Body of pancreas (tissue), 4 donors: ENCODE measurements at regions not wholly inside any gene's neighbourhood (a gene's known extent, or its start where the extent isn't known, plus 50 kb on each side); places are given as distances from the start of the nearest gene placed in this dataset. TPM values are rescaled to one million over a fixed set of nuclear protein-coding genes. Genes with fewer than 3 reads are reported as not detected.
A peak's percentile ranks its signal among the peaks of the same experiment; 100 is the strongest.
"Not testable (repeated sequence)": the region's sequence is repeated elsewhere in the genome, so short reads cannot be mapped to it uniquely, and the experiment has no call there.

ENCODE experiments used
- ATAC-seq: fragments of 150-250 bp; one replicate; pipeline ENCODE4 v1.9.1; 2016
- DNase-seq, 4 donors: peaks; one replicate each; pipeline ENCODE4 v3.0.0-alpha.2; 2019
- H3K27ac ChIP-seq, 4 donors: fragments of 200-600 bp; sonication (generic); 1 replicate in 3 of 4; 2 replicates in 1 of 4; pipeline versions ENCODE4 v1.5.1 to v1.6.1; 2016 to 2019; ENCODE audit warnings: mild to moderate bottlenecking in 1 of 4, mixed read lengths in 1 of 4, moderate library complexity in 1 of 4
- H3K27me3 ChIP-seq, 2 donors: fragments of 200-600 bp; sonication (generic); one replicate each; pipeline ENCODE4 v1.6.0; 2016; ENCODE audit warnings: mild to moderate bottlenecking in 1 of 2
- H3K36me3 ChIP-seq, 2 donors: fragments of 200-600 bp; sonication (generic); replicated peaks in 1 of 2; 2 replicates each; pipeline ENCODE4 v1.5.1; 2016; ENCODE audit warnings: low read depth in 2 of 2; ENCODE audit not compliant: insufficient read depth in 1 of 2
- H3K4me1 ChIP-seq: fragments of 200-600 bp; sonication (generic); one replicate; pipeline ENCODE4 v1.6.0; 2016
- H3K4me3 ChIP-seq, 2 donors: fragments of 200-600 bp; sonication (generic); 1 replicate in 1 of 2; 2 replicates in 1 of 2; pipeline ENCODE4 v1.5.1; 2016 to 2019
- H3K9me3 ChIP-seq, 3 donors: fragments of 200-600 bp; sonication (generic); 1 replicate in 2 of 3; 2 replicates in 1 of 3; pipeline ENCODE4 v1.5.1; 2016
- WGBS, 2 donors: methylation state at CpG; one replicate each; pipeline ENCODE4 v1.1.5; 2017; 5-methylcytosine and 5-hydroxymethylcytosine counted together
- intact Hi-C: fragments of 100-400 bp; cut with DNase I; formaldehyde crosslinking; loops from one replicate; pipeline ENCODE4 v1.15.1; 2023
- microRNA counts, 2 donors: library from miRNA; unstranded; fragments of <30 nt; microRNA quantifications; one replicate each; lab custom pipeline; 2017
- microRNA-seq, 2 donors: library from miRNA; unstranded; fragments of <30 nt; microRNA quantifications; one replicate each; pipeline ENCODE4, GENCODE V29; 2016; ENCODE audit warnings: borderline number of aligned reads in 2 of 2, borderline replicate concordance in 2 of 2
- small RNA-seq: library from RNA; depleted of rRNA; stranded (forward); fragments of <200 nt; gene quantifications from one replicate; pipeline ENCODE3, GENCODE V24; 2016

GRCh38 chr1:29183-29582, 422.3 kb downstream of the OR4F29 start:
- H3K27me3 ChIP-seq, DNase-seq, H3K4me1 ChIP-seq, intact Hi-C loops, H3K4me3 ChIP-seq, H3K36me3 ChIP-seq, ATAC-seq, H3K9me3 ChIP-seq, H3K27ac ChIP-seq: not testable (repeated sequence)
- WGBS, 2 donors, result no CpG with 5 or more reads among the region's 52 CpGs

- H3K27ac ChIP-seq, ATAC-seq, H3K9me3 ChIP-seq, H3K4me3 ChIP-seq, intact Hi-C loops, H3K27me3 ChIP-seq, H3K36me3 ChIP-seq, H3K4me1 ChIP-seq: not testable (repeated sequence)
- peak; percentile 2 to 17 (median 9) for DNase-seq
- 92 to 94% methylated on average over 5 to 10 of the region's 12 CpGs for WGBS, 2 donors
These were observed 434.2 kb downstream of the OR4F29 start for GRCh38 chr1:17298-17697.

- H3K36me3 ChIP-seq, H3K4me3 ChIP-seq, intact Hi-C loops, H3K4me1 ChIP-seq, H3K9me3 ChIP-seq, ATAC-seq, H3K27me3 ChIP-seq, H3K27ac ChIP-seq: not testable (repeated sequence)
- DNase-seq, result peak; percentile 2 to 11 (median 5)
- 88% methylated on average over 4 of the region's 6 CpGs; no CpG with 5 or more reads in 1 of the 2 donors for WGBS, 2 donors
These were observed 435.5 kb downstream of the OR4F29 start for GRCh38 chr1:16025-16424.

- H3K27me3 ChIP-seq, H3K27ac ChIP-seq, H3K4me1 ChIP-seq, H3K9me3 ChIP-seq, H3K4me3 ChIP-seq, intact Hi-C loops, H3K36me3 ChIP-seq: not testable (repeated sequence)
- no CpG with 5 or more reads among the region's 37 CpGs for whole genome bisulfite sequencing, 2 donors
- DNase-seq (peak; percentile 15 to 42 (median 34)), ATAC-seq (peak; percentile 15)
These were observed 441.3 kb downstream of the OR4F29 start for GRCh38 chr1:9941-10717.

MicroRNAs in the stretch of these regions (microRNA counts, 767-probe panel; counts per million panel counts)
- microRNA hsa-miR-1302 (lab: Ali Mortazavi, UCI), result 0 to 736 counts per million in 2 donors

Small RNA genes lying in the stretch of these regions (microRNA-seq; reads per million reads assigned to microRNA genes)
- gene MIR6859-1 (0 reads per million in 2 donors), gene MIR6859-2 (0 reads per million in 2 donors)

Small RNA genes lying in the stretch of these regions (small RNA-seq; reads per million reads assigned to genes)
- gene AL627309.7 (not detected), gene MIR6859-1 (not detected), gene MIR6859-2 (not detected), gene RNU6-1100P (not detected)
